Thymus (tissue), 11 donors: ENCODE measurements at regions not wholly inside any gene's neighbourhood (a gene's known extent, or its start where the extent isn't known, plus 50 kb on each side); places are given as distances from the start of the nearest gene placed in this dataset.

ENCODE experiments used
- DNase-seq, 9 donors: peaks; one replicate each; pipeline ENCODE4 v3.0.0-alpha.2; 2013; ENCODE audit warnings: low spot score in 9 of 9, low read depth in 6 of 9, missing footprints in 1 of 9
- H3K27ac ChIP-seq, 2 donors: one replicate each; pipeline ENCODE4 v1.5.1; 2013; ENCODE audit warnings: control low read depth in 1 of 2, low read depth in 1 of 2, low read length in 1 of 2, mild to moderate bottlenecking in 1 of 2, moderate library complexity in 1 of 2
- H3K27me3 ChIP-seq, 2 donors: one replicate each; pipeline ENCODE4 v1.5.1; 2013; ENCODE audit warnings: low read length in 1 of 2; ENCODE audit not compliant: control insufficient read depth in 2 of 2, insufficient read depth in 1 of 2
- H3K36me3 ChIP-seq, 2 donors: one replicate each; pipeline ENCODE4 v1.5.1; 2013; ENCODE audit warnings: low read length in 1 of 2, mild to moderate bottlenecking in 1 of 2, moderate library complexity in 1 of 2; ENCODE audit not compliant: control insufficient read depth in 2 of 2, insufficient read depth in 2 of 2
- H3K4me1 ChIP-seq, 2 donors: one replicate each; pipeline ENCODE4 v1.5.1; 2013; ENCODE audit warnings: low read length in 2 of 2; ENCODE audit not compliant: control insufficient read depth in 2 of 2, insufficient read depth in 2 of 2
- H3K4me3 ChIP-seq, 2 donors: one replicate each; pipeline ENCODE4 v1.5.1; 2013; ENCODE audit warnings: low read length in 2 of 2, control low read depth in 1 of 2, mild to moderate bottlenecking in 1 of 2
- H3K9me3 ChIP-seq, 2 donors: one replicate each; pipeline ENCODE4 v1.5.1; 2013; ENCODE audit warnings: low read length in 1 of 2, mild to moderate bottlenecking in 1 of 2; ENCODE audit not compliant: control insufficient read depth in 2 of 2, insufficient read depth in 1 of 2
- WGBS: extraction: QIAGEN DNeasy Blood & Tissue Kit; methylation state at CpG from one replicate; pipeline ENCODE4 v1.1.7; 2013; 5-methylcytosine and 5-hydroxymethylcytosine counted together
- donor health status: healthy.

- no peak for DNase-seq
- Histone ChIP-seq H3K36me3 (no peaks in the 10 kb centered on the region), H3K4me3 (no peak overlapping the region), H3K9me3 (no peaks in the 10 kb centered on the region), H3K4me1 (no peaks in the 10 kb centered on the region), H3K27me3 (no peaks in the 10 kb centered on the region), H3K27ac (no peak overlapping the region)
- WGBS: 95% methylated on average over 3 of the region's 3 CpGs
Measured at GRCh38 chr1:240029418-240029817, 62.3 kb upstream of the FMN2 start.

GRCh38 chr1:240030236-240030635 lies 61.4 kb upstream of the FMN2 start:
- no peak overlapping the region for H3K27ac ChIP-seq
- 89% methylated on average over 5 of the region's 5 CpGs for WGBS
- no peaks in the 10 kb centered on the region for H3K4me1 ChIP-seq
- no peaks in the 10 kb centered on the region for H3K9me3 ChIP-seq
- DNase-seq: no peak
- no peaks in the 10 kb centered on the region for H3K36me3 ChIP-seq
- no peak overlapping the region for H3K4me3 ChIP-seq
- no peaks in the 10 kb centered on the region for H3K27me3 ChIP-seq

DNA sequence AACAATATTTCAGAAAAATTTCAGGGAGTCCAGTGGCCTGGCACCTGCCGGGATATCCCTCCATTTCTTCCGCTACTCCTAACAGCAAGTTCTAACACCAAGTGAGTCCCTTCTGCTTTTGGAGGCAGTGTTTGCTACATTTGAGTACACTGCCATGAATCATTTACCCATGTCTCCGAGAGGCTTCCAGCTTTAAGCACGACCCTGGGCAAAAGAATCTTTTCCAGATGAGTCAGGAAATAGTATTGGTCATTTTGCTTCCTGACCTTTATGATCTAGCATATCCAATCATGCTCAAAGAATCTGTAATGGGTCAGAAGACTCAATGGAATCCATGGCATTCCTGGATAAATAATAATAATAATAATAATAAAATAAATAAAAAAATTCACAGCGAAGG lies 60.7 kb upstream of the FMN2 start:
- no peaks in the 10 kb centered on the region for H3K27me3 ChIP-seq
- no peak for DNase-seq
- no peaks in the 10 kb centered on the region for H3K9me3 ChIP-seq
- WGBS: 77% methylated on average over 5 of the region's 5 CpGs
- H3K4me1 ChIP-seq: no peaks in the 10 kb centered on the region
- H3K4me3 ChIP-seq: no peak overlapping the region
- H3K27ac ChIP-seq: no peak overlapping the region
- H3K36me3 ChIP-seq: no peaks in the 10 kb centered on the region

GRCh38 chr1:240031414-240031813 lies 60.3 kb upstream of the FMN2 start:
- Histone ChIP-seq H3K27me3 (no peaks in the 10 kb centered on the region), H3K27ac (no peak overlapping the region), H3K9me3 (no peaks in the 10 kb centered on the region), H3K4me1 (no peaks in the 10 kb centered on the region), H3K4me3 (no peak overlapping the region), H3K36me3 (no peaks in the 10 kb centered on the region)
- WGBS: 95% methylated on average over 3 of the region's 3 CpGs
- DNase-seq: no peak

GRCh38 chr1:240033406-240033805 lies 58.3 kb upstream of the FMN2 start:
- no peak for DNase-seq
- no peaks in the 10 kb centered on the region for H3K36me3 ChIP-seq
- no peak overlapping the region for H3K27ac ChIP-seq
- no peaks in the 10 kb centered on the region for H3K27me3 ChIP-seq
- no peaks in the 10 kb centered on the region for H3K9me3 ChIP-seq
- 66% methylated on average over 3 of the region's 3 CpGs for WGBS
- no peaks in the 10 kb centered on the region for H3K4me1 ChIP-seq
- H3K4me3 ChIP-seq: no peak overlapping the region

- Histone ChIP-seq H3K27me3 (no peaks in the 10 kb centered on the region), H3K36me3 (no peaks in the 10 kb centered on the region), H3K27ac (no peak overlapping the region), H3K4me1 (no peaks in the 10 kb centered on the region), H3K9me3 (no peaks in the 10 kb centered on the region), H3K4me3 (no peak overlapping the region)
- no peak for DNase-seq
- WGBS: 97% methylated on average over 1 of the region's 1 CpG
Measured at GRCh38 chr1:240036526-240036925, 55.2 kb upstream of the FMN2 start.
